Renal pelvis (tissue), 1 donor: ENCODE measurements at regions not wholly inside any gene's neighbourhood (a gene's known extent, or its start where the extent isn't known, plus 50 kb on each side); places are given as distances from the start of the nearest gene placed in this dataset.
"Not testable (repeated sequence)": the region's sequence is repeated elsewhere in the genome, so short reads cannot be mapped to it uniquely, and the experiment has no call there.

Experiments
- DNase-seq: peaks from one replicate; pipeline ENCODE4 v3.0.0-alpha.2; 2013

DNA sequence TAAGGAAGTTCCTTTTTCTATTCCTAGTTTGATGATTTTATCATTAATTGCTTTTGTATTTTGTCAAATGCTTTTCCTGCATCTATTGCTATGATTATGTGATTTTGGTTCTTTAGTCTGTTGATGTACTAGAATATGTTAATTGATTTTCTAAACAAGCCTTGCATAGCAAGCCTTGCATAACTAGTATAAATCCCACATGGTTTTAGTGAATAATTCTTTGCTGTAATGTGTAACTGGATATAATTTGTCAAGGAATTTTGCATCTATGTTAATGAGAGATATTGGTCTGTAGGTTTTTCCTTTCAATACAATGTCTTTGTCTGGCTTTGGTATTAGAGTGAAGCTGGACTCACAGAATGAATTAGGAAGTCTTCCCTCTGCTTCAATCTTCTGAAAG, 460.2 kb downstream of the LTN1 start:
- no peak for DNase-seq

DNA sequence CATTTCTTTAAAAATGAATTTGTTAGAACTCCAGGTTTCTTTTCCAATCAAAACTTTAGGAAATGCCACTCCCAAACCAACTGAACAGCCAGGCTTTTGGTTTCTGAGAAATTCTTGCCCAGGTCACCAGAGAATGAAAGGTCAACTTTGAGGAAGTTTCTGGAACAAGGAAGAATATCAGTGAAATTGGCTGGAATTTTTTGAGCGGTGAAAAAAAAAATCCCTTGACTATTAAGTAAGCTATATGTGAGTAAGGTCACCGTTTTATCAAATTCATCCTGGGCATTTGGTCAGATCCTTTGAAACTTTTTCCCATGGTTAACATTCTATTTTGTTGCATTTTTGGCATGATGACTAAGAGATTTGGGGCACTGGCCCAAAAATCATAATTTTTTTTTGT, 469.3 kb downstream of the LTN1 start:
- DNase-seq: no peak

DNA sequence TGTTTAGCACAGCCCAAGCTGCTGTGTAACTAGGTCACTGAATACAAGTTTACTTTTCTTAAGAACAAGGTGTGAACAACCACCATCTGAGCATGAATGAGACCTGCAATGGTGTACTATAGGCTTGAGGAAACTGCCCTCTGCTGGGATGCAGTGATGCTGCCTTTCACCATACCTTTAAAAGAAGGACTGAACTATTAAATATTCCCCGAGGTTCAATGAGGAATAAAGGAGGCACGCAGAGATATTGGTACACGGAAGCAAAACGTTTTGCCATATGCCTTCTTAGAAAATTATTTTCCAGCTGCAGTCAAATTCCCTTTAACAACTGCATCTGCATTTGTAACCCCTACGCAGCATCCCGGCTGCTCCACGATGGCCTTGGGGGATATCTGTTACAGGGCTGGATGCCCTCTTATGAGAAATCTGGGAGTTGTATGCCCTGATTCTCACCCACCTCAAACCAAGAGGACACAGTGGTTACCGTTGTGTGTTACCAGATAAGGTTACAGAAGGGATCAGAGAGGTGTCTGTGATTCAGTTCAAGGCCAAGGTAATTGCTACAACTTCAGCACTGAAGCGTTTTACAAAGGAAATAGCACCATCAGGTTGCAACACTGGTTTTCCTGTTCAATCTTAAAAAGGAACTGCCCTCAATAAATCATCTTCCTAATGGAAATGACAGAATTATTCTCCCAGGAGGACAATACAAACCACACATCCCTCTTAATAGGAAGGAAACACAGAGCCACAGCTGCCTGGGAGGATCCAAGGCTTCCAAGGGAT, 470.5 kb downstream of the LTN1 start:
- no peak for DNase-seq

DNA sequence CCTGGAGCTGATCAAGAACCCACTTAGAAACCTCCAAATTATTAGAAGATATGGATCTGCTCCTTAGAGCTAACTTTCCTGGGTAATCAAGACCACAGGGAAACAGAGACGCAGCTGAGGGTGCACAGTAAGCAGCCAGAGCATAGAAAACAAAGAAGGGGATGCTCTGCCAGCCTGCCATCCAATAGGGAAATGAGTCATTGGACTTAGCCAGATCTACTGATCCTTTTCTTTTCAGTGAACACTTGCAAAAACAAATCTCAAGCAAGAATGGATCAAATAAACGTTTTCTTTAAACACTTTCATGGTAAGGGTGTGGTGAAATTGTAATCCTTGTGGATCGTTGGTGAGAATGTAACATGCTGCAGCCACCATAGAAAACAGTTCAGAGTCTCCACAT, 474.0 kb downstream of the LTN1 start:
- DNase-seq: no peak

DNA sequence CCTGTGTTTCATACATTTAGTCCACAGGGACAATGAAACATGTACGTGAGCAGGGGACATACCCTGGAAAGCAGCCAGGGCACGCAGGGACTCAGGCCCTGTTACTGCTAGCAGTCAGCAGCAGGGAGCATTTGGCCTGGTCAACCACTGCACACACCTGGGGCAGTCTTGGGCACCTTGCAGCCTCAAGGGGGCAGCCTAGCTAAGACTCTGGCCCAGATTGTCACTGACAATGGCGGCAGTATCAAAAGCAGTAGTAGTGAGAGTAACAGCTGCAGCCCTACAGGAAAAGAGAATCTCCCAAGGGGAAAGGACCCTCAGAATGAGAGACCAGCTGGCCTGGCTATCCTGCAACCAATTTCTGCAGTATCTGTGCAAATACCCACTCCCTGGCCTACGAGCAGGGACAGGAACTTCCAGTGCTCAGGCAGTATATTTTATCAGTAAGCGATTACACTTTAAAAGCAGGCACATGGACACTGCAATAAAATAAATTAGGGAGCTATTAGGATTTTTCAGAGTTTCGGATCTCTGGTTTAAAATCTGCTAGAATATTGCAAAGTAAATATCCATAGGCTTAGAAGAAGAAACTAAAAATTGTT, 475.6 kb downstream of the LTN1 start:
- DNase-seq: peak; percentile 36

DNA sequence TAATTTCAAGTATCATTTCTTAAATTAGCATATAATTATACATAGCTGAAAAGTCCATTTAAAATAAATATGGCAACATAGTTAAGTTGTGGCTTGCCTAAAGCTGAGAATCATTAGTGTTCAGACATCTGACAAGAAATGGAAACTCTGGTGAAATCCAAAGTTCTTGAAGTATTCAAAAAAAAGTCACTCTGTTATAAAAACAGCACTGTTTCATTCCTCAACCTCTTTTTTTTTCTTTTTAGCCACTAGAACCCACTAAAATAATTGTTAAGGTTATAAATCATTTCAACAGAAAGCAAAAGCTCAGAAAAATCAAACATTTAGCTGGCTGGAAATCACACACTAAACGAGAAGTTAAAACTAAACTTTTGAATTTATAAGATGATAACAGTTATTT, 476.7 kb downstream of the LTN1 start:
- DNase-seq: no peak

DNA sequence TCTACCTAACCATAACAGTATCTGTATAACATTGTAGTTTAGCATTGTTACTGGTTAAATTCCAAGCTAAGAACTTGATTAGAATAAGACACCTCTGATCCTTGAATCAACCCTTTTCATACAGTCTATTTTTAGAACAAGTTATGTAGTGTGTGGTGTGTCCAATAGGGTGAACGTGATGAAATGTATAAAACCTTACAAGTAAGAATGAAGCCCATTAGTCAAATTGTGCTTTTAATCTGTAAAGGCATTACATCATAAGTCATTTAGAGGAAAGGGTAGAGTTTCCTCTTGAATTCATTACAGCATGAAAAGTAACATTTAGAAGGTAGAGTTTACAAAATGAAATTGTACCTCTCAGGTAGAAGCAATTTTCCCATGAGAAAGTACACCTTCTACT, 479.2 kb downstream of the LTN1 start:
- DNase-seq: no peak

DNA sequence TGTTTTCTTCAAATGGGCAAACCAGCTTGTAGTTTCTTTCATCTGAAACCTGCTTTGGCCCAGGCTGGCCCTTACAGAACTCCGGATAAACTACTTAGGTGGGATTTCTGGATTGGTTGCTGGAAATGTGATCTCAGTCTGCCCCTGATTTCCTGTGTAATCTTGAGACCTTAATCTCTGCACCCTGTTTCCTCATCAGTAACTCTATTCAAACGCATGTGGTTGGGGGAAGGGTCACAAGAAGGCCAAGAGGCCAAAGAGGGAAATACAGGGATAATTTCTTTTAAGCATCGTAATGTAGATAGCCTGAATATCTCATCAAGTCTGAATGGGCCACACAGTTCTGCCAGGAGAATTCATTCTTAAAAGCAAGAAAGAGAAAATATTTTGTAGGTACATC, 483.6 kb downstream of the LTN1 start:
- no peak for DNase-seq

DNA sequence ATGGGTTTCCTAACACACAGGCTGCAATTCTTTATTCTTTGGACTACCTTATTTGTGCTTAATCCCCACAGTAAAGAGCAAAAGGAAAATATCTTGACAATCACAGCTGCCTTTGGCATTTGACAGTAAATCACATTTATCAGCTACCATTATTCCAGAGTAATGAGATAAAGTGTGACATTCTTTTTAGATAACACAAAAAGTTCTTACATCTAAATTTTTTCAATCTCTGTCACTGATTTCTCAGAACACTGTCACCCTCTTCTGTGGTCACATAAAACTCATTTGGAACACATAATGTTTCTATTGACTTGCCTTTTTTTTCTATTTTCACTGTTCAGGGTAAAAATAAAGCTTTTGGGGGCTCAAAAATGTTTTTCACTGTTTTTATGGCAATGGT, 484.6 kb downstream of the LTN1 start:
- no peak for DNase-seq

DNA sequence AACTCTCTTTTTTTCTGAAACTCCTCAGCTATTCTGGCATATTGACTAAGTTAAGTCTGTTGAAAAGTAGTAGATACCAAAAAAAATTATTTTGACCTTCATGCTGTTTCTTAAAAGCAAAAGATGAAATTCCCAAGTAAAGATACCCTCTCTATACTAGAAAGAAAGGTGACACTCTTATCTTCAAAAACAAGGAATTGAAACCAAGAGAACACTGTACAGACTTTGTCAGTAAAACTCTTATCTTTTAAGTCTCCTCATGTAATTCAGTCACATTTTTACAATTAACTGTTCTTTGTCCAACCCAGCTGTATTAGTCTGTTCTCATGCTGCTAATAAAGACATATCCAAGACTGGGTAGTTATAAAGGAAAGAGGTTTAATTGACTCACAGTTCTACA, 496.2 kb downstream of the LTN1 start:
- no peak for DNase-seq

DNA sequence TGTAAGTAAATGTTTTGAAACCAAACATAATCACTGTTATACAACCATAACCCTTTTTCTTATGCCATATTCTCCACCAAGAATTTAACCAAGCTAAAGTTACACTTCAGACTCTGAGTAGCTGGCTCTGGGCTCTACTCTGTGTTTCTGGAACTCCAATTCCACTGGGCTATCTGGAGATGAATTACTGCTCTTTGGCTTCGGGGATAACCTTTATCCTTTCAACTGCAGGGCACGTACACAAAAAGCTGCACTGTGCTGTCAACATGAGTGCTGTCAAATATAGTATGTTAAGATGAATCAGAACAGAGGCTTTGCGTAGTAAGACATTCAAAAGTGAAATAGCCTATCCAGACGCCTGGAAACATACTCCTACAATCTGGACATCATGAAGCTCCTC, 500.6 kb downstream of the LTN1 start:
- DNase-seq: no peak

DNA sequence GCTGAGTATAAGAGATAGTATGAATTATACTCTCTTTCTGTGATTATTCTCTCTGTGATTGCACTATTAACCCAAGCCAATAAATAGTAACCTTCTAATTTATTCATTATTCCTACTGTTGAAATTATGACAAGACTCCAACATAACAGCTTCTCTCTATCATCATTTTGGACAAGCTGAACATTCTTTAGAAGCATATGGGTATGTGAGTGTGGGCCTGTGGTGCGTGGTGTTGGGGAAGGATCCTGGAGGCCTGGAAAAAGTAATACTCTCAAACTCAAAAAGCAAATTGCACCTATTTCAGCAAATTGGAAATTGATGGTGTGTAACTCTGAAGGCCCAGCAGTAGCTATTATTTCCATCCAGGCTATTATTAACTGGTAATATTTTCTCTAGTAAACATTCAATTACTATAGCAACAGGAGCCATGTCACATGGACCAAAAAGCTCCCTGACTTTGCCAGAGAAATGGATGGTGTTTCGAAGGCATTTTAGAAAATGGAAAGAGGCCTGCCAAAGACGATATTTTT, 502.8 kb downstream of the LTN1 start:
- no peak for DNase-seq

DNA sequence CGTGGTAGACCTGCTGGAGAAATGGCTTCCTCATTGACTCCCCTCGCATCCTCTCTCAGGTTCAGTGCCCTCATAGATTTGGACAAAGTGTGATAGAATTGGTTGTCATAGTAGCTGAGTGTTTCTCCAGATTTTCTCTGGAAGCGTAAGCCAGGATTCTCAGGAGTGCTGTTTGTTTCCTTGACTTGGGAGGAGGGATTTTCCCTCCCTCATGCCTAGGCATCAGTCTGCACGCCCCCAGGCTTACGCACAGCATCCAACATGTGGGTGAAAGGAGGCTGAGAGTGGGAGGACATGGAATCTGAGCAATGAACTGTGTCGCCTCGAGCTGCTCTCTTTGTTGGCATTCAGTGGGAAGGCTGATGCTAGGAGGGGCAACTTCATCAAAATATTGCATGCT, 503.5 kb downstream of the LTN1 start:
- DNase-seq: no peak

DNA sequence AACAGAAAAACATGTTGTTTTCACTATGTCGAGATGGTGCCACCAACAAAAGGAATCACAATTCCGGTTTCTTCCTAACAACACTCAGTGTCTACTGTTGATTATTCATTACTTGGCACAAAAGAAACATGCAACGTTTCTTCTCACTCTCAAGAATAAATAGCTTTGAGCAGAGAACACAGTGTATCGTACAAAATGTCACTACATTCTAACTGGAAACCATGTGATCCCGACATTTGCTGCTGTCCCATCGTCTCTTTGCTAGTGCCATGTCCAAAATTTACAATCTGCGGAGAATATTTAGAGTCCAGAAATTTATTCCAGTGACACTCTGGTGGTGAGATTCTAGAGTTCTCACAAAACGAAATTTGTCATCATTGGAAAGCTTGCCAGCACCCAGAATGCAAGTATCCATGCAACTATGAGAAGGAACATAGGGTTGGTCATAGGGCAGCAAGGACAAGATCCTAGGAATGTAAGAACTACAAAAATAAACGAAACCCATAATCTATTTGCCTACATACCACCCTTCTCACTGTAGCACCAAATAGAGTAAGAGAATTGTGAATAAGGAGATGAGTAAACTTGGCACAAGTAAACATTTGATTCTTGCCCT, 505.1 kb downstream of the LTN1 start:
- no peak for DNase-seq

DNA sequence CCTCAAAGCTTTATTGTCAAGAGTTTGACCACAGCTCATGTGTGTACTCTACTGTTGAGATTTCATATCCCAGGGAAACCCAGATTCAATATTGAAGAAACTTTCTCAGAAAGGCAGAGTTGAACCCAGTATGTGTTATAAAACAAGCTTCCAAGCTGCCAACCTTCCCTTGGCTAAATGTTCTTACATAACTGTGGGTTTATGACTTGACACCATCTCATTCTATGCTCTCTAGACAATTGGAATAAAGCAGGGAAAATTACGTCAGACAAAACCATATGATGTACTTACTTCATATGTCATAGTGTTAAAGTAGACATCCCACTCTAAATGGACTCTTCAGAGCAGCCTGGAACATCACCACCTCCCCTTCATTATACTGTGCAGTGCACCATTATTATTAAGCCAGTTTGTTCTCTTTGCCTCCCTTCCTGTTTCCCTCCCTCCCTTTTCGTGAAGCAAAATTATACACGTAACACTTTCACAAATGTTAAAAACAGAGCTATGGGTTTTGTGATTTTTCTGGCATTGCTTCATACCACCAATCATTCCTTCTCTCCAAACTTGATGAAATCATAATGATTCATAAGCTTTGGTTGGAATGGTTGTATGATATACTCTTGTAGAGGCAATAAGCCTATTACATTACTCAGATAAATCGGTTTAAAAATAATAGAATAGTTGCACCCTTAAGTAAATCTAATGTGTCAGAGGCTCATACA, 507.2 kb downstream of the LTN1 start:
- no peak for DNase-seq

DNA sequence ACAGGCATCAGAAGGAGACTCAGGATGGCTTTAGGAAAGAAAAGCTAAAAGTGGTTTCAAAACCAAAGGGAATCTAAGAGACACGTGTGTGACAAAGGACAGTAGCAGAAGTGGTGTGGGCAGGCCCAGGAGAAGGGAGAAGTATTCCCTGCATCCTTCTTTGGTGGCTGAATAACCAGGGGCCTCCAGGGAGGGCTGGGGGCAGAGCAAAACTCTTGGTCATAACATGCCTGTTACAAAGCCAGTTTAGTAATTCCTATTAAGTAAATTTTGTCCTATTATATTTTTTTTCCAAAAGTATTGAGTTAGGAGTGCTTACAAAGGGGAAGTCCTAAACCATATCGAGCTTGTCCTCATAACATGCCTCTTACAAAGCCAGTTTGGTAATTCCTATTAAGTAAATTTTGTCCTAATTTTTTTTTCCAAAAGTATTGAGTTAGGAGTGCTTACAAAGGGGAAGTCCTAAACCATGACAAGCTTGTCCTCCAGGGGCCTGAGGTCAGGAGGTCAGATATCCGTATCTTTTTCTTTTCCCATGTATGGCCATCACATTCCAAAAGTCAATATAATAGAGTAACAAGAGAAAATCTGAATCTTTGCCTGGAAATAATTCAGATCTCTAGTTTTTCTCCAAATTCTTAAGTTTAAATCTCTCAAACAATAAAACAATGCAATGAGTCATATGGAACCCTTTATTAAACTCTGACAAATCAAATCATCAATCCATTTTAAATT, 509.2 kb downstream of the LTN1 start:
- DNase-seq: no peak

DNA sequence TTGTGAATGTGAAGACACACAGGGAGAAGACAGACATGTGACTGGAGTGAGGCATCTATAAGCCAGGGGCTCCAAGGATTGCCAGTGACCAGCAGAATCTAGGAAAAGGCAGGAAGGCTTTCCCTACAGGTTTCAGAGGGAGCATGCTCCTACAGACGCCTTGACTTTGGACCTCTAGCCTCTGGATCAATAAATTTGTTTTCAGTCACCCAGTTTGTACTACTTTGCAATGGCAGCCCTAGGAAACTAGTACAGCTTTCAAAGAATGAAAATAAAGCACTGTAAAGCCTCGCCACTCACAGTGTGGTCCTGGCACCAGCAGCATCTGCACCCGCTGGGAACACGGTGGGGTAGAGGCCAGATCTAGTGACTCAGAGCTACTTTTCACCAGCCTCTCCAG, 510.0 kb downstream of the LTN1 start:
- no peak for DNase-seq

DNA sequence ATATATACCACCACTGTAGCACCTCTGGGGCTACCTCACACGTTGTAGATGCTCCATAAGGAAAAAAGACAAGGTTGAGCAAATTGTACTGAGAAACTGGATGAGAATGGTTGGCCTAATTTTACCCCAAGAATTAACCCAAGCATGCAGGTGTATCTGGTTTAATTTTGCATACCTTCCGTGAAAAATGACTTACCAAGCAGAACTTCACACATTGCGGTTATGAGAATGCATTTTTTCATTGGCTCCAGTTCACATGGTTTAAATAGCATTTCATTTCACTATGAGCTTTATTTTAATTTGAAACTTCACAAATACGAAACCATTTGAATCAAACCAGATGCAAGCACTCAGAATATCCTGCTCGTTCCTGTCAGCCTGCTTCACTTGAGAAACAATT, 512.2 kb downstream of the LTN1 start:
- no peak for DNase-seq

DNA sequence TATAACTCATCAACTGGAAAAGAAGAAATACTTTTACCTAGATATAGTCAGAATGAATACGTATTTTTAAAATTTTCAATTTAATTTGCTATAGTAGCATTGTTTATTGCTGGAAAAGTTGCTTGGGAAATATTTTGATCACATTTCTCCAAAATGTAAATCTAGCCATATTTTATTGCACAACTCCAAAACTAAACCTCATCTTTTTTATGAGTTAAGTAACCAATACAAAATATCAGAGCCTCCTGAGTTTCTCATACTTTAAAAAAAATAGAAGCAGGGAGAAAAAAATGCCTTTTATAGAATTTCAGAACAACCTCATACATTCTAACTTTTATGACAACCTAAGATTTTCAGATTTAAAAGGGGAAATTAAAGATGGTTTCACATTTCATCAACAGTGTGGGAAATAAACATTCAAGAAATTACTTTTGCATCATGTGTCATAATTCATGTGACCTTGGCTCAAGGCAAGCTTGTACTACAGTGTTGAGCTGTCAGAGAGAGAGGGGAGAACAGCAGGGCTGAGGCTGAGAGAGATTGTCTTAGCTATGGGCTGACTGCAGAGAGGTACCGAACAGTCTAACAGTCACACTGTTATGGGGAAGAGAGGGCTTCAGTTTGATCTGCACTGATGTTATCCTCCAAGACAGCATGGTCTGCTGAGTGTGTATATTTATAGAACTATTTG, 519.0 kb downstream of the LTN1 start:
- no peak for DNase-seq

DNA sequence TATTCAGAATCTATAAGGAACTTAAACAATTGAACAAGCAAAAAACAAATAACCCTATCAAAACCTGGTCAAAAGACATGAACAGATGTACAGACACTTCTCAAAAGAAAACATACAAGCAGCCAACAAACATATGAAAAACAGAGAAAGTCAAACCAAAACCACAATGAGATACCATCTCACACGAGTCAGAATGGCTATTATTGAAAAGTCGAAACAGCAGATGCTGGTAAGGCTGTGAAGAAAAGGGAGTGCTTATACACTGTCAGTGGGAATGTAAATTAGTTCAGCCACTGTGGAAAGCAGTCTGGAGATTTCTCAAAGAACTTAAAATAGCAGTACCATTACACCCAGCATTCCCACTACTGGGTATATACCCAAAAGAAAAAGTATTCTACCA, 520.1 kb downstream of the LTN1 start:
- not testable (repeated sequence) for DNase-seq

DNA sequence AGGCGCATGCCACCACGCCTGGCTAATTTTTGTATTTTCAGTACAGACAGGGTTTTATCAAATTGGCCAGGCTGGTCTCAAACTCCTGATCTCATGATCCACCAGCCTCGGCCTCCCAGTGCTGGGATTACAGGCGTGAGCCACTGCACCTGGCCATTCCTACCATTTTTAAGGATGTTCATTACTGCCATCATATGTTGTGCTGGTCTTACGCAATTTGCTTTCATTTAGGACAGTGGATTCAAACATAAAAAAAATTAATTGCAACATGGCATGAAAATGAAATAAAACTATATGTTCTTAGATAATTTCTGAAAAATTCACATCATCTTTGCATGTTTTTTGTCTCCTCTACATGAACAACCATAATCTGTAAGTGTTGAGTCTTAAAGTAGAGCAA, 527.7 kb downstream of the LTN1 start:
- no peak for DNase-seq
